ENCODE measurements at regions not wholly inside any gene's neighbourhood (a gene's known extent, or its start where the extent isn't known, plus 50 kb on each side); places are given as distances from the start of the nearest gene placed in this dataset.

GRCh38 chr1:4868521-4868920 lies 214.1 kb downstream of the AJAP1 start:
- DNase-seq (ENCODE audit: low read depth) = no peak

- DNase-seq (ENCODE audit: low read depth) = no peak
Observed at GRCh38 chr1:4856396-4856795, 202.0 kb downstream of the AJAP1 start.

DNA sequence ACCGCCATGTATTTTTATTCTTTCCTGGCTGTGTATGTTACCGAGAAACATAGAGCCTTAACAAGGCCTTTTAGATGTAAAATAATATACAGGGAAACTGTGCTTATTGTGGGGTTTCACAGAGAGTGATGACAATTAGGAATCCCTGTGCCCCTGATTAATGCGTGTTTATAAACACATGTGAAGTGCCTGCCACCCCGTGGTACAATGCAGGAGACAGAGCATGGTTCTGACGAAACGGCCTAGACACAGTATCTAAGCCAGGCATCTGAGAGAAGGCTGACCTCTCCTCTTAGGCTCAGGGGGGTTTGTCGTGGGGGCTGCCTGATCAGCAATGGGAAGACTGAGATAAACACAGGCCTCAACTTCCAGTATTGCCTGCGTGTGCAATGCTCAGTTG lies 200.0 kb downstream of the AJAP1 start:
- no peak for DNase-seq (ENCODE audit: low read depth)

DNA sequence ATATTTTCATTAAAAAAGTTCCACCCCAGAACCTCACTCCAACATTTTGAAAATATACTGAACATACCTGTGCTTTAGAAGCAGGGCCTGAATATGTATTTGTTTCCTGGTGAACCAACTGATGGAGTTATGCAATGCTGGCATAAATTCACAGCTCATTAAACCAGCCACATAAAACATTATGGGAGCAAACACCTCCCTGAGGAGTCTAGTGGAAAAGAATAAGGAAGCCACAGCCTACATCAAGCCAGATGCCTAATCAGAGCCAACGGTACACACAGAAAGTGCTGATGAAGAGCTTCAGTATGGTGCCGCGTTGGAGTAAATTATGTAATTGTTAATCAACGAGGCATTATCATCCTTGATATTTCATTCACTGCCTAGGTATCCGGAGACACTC lies 199.5 kb downstream of the AJAP1 start:
- DNase-seq (ENCODE audit: low read depth) = no peak

GRCh38 chr1:4851385-4852065 lies 197.1 kb downstream of the AJAP1 start:
- no peak for DNase-seq (ENCODE audit: low read depth)

GRCh38 chr1:4848431-4848830 lies 194.0 kb downstream of the AJAP1 start:
- DNase-seq (ENCODE audit: low read depth) = no peak

DNA sequence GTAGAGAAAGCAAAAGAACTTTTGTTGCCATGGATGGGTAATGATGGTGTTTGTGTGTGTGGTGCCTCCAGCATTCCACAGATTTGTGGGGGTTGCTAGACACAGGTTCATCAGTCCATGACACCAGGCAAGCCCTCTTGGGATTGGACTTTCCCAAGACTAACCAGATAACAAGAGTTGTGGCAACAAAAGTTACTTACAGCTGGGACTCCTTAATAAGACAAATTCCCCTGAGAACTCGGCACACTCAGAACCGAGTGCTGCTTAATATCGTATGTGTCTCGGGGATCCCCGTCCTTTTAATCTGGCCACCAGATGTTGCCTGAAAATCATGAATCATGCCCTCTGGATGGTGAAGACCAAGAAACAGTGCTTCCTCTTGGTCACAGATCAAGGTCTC lies 193.3 kb downstream of the AJAP1 start:
- DNase-seq (ENCODE audit: low read depth) = no peak

Data from GM04504 (cell line).